PFSK-1 (cell line): ENCODE measurements at regions not wholly inside any gene's neighbourhood (a gene's known extent, or its start where the extent isn't known, plus 50 kb on each side); places are given as distances from the start of the nearest gene placed in this dataset.

Experiments used
- POLR2AphosphoS5 ChIP-seq: IDR thresholded peaks from 2 replicates; pipeline ENCODE4 v1.6.1; 2012; ENCODE audit warnings: low read depth, mild to moderate bottlenecking, control low read depth, low read length, moderate library complexity
- REST ChIP-seq, 2 experiments: IDR thresholded peaks; 2 replicates each; pipeline versions ENCODE4 v1.6.1 to v1.8.0; 2011 to 2012; ENCODE audit warnings: low read depth in 2 of 2, low read length in 2 of 2, control low read depth in 1 of 2, inconsistent platforms in 1 of 2, mild to moderate bottlenecking in 1 of 2, moderate library complexity in 1 of 2; ENCODE audit not compliant: insufficient read depth in 1 of 2
- SIN3A ChIP-seq: IDR thresholded peaks from 2 replicates; pipeline ENCODE4 v1.6.1; 2012; ENCODE audit warnings: mild to moderate bottlenecking, low read length, moderate library complexity, borderline replicate concordance; ENCODE audit not compliant: insufficient read depth

- TF ChIP-seq SIN3A (no peak), REST (IDR thresholded peaks at IDR 0.05; ENCODE audit: insufficient read depth in 1 of 2, low read depth in 2 of 2, low read length in 2 of 2) (no peak), POLR2AphosphoS5 (no peak)
These were observed 122.4 kb downstream of the TUBA3C start for GRCh38 chr13:19059016-19059780.
